ENCODE measurements at regions not wholly inside any gene's neighbourhood (a gene's known extent, or its start where the extent isn't known, plus 50 kb on each side); places are given as distances from the start of the nearest gene placed in this dataset.

- no peak for TF ChIP-seq POLR2A (IDR thresholded peaks at IDR 0.05; ENCODE audit: low read length)
- TF ChIP-seq GATA1 (IDR thresholded peaks at IDR 0.05; ENCODE audit: low read depth, low read length) = no peak
Observed at GRCh38 chr4:60368986-60369385, 831.1 kb upstream of the ADGRL3 start.

Measured in erythroblast (primary cell).